ENCODE measurements at regions not wholly inside any gene's neighbourhood (a gene's known extent, or its start where the extent isn't known, plus 50 kb on each side); places are given as distances from the start of the nearest gene placed in this dataset.

DNA sequence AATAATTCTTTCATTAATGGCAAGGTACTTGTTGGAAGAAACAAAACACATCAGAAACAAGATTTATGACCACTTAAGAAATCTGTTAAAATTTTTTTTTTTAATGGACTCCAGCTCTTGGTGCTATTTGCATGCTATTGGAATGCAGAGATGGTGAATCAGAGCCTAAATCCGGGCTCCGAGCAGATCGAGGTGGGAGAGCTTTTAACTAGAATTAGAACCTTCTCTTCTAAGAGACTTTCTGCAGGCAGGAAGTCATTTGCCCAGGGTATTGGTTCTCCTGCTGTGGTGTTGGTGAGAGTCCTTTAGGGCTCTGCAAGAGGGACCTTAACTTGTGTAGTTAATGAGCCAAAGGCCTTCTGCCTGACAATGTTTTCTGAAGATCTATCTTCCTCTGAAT, 419.4 kb downstream of the SNAPC1 start:
- Histone ChIP-seq H3K4me1 (ENCODE audit: insufficient read depth, low read length) (no peaks in the 10 kb centered on the region), H3K27ac (ENCODE audit: low read length) (no peak overlapping the region), H2AFZ (ENCODE audit: low read depth, low read length) (no peak overlapping the region), H3K9me3 (ENCODE audit: insufficient read depth, low read length, severe bottlenecking) (no peaks in the 10 kb centered on the region), H3K27me3 (ENCODE audit: insufficient read depth, low read length, poor library complexity) (peaks cover 7% of the 10 kb centered on the region), H3K79me2 (ENCODE audit: insufficient read depth, low read length) (no peaks in the 10 kb centered on the region), H3K9ac (ENCODE audit: low read depth, low read length) (no peak overlapping the region), H3K4me3 (ENCODE audit: low read depth in 1 of 2, low read length in 2 of 2) (no peak overlapping the region), H4K20me1 (ENCODE audit: insufficient read depth, low read length) (no peaks in the 10 kb centered on the region), H3K36me3 (ENCODE audit: insufficient read depth, low read length) (no peaks in the 10 kb centered on the region), H3K4me2 (ENCODE audit: insufficient read depth, low read length) (no peak overlapping the region)
- DNase-seq (no peak), ATAC-seq (ENCODE audit: insufficient read depth, low read depth) (no peak)
- no peak for TF ChIP-seq EZH2 (IDR thresholded peaks at IDR 0.05; ENCODE audit: borderline replicate concordance, low read depth, low read length, severe bottlenecking)
- TF ChIP-seq, protein P1, sequence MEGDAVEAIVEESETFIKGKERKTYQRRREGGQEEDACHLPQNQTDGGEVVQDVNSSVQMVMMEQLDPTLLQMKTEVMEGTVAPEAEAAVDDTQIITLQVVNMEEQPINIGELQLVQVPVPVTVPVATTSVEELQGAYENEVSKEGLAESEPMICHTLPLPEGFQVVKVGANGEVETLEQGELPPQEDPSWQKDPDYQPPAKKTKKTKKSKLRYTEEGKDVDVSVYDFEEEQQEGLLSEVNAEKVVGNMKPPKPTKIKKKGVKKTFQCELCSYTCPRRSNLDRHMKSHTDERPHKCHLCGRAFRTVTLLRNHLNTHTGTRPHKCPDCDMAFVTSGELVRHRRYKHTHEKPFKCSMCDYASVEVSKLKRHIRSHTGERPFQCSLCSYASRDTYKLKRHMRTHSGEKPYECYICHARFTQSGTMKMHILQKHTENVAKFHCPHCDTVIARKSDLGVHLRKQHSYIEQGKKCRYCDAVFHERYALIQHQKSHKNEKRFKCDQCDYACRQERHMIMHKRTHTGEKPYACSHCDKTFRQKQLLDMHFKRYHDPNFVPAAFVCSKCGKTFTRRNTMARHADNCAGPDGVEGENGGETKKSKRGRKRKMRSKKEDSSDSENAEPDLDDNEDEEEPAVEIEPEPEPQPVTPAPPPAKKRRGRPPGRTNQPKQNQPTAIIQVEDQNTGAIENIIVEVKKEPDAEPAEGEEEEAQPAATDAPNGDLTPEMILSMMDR (IDR thresholded peaks at IDR 0.05; ENCODE audit: borderline replicate concordance, extremely low read depth, low read length, poor library complexity, severe bottlenecking): no peak

DNA sequence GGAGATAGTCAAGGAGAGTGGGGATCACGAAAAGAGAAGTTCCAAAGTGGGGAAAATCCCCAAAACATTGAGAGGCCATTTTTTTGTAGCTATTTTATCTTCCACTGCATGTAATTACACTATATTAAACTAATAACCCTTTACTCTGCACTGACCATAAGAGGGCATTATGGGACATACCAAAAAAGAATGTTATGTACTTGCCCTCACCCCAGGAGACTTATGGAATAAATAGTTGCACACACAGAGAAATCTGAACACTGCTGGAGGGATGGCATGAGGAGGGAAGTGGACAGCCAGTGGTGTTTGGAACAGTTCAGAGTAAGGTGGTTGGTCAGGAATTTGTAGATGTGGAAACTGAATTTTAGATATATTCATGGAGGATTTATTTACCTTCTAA, 422.9 kb downstream of the SNAPC1 start:
- ATAC-seq (ENCODE audit: insufficient read depth, low read depth): no peak
- H3K9me3 ChIP-seq (ENCODE audit: insufficient read depth, low read length, severe bottlenecking): no peaks in the 10 kb centered on the region
- H3K4me3 ChIP-seq (ENCODE audit: low read depth in 1 of 2, low read length in 2 of 2): no peak overlapping the region
- H3K4me2 ChIP-seq (ENCODE audit: insufficient read depth, low read length): no peak overlapping the region
- DNase-seq: no peak
- no peak overlapping the region for H3K27ac ChIP-seq (ENCODE audit: low read length)
- H3K27me3 ChIP-seq (ENCODE audit: insufficient read depth, low read length, poor library complexity): peaks cover 12% of the 10 kb centered on the region
- no peak overlapping the region for H2AFZ ChIP-seq (ENCODE audit: low read depth, low read length)
- H3K79me2 ChIP-seq (ENCODE audit: insufficient read depth, low read length): no peaks in the 10 kb centered on the region
- TF ChIP-seq, protein P1 (IDR thresholded peaks at IDR 0.05; ENCODE audit: borderline replicate concordance, extremely low read depth, low read length, poor library complexity, severe bottlenecking): no peak
- no peak for TF ChIP-seq EZH2 (IDR thresholded peaks at IDR 0.05; ENCODE audit: borderline replicate concordance, low read depth, low read length, severe bottlenecking)
- H3K36me3 ChIP-seq (ENCODE audit: insufficient read depth, low read length): no peaks in the 10 kb centered on the region
- H3K9ac ChIP-seq (ENCODE audit: low read depth, low read length): no peak overlapping the region
- no peaks in the 10 kb centered on the region for H4K20me1 ChIP-seq (ENCODE audit: insufficient read depth, low read length)
- no peaks in the 10 kb centered on the region for H3K4me1 ChIP-seq (ENCODE audit: insufficient read depth, low read length)

DNA sequence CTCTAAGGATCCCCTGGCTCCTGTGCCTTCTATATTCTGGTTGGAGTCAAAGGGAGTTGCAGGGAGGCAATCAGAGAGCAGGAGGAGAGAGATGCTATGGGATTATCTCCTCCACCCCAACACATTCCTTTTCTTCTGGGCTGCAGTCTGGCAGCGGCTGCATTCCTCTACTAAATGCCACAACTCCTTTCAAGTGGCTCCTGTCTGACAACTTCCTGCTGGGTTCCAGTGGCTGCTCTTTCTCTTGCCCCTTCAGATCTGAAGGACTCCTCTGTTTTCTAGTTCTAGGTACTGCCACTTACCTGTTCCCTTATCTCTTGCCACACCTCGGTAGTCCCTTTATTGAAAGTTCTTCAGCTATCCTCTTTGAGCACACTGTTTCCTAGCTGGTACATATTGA, 425.0 kb downstream of the SNAPC1 start:
- Histone ChIP-seq H3K79me2 (ENCODE audit: insufficient read depth, low read length) (no peaks in the 10 kb centered on the region), H3K4me3 (ENCODE audit: low read depth in 1 of 2, low read length in 2 of 2) (no peak overlapping the region), H3K4me1 (ENCODE audit: insufficient read depth, low read length) (no peaks in the 10 kb centered on the region), H2AFZ (ENCODE audit: low read depth, low read length) (no peak overlapping the region), H3K9ac (ENCODE audit: low read depth, low read length) (no peak overlapping the region), H3K27ac (ENCODE audit: low read length) (no peak overlapping the region), H3K27me3 (ENCODE audit: insufficient read depth, low read length, poor library complexity) (peaks cover 21% of the 10 kb centered on the region), H4K20me1 (ENCODE audit: insufficient read depth, low read length) (no peaks in the 10 kb centered on the region), H3K36me3 (ENCODE audit: insufficient read depth, low read length) (no peaks in the 10 kb centered on the region), H3K9me3 (ENCODE audit: insufficient read depth, low read length, severe bottlenecking) (no peaks in the 10 kb centered on the region), H3K4me2 (ENCODE audit: insufficient read depth, low read length) (no peak overlapping the region)
- ATAC-seq (ENCODE audit: insufficient read depth, low read depth) (no peak), DNase-seq (no peak)
- TF ChIP-seq, protein P1 (IDR thresholded peaks at IDR 0.05; ENCODE audit: borderline replicate concordance, extremely low read depth, low read length, poor library complexity, severe bottlenecking): no peak
- TF ChIP-seq EZH2 (IDR thresholded peaks at IDR 0.05; ENCODE audit: borderline replicate concordance, low read depth, low read length, severe bottlenecking): no peak

DNA sequence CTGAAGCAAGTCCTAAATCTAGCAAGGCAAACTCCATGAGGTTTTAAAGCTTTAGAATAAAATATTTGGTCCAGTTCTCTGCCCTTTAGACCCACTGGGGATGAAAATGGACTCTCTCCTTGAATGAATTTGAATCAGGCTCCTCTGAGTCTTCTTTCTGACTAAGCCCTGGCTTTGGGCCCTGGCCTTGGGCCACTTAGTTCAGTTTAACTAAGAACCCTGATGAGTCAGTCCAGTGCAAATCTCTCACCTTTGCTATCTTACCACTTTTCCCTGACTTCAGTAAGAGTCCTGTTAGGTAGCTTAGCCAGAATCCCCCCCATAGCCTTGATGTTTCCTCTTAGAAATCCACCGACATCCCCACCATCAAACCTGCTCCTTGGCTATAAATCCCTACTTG, 427.5 kb downstream of the SNAPC1 start:
- Histone ChIP-seq H4K20me1 (ENCODE audit: insufficient read depth, low read length) (no peaks in the 10 kb centered on the region), H3K27me3 (ENCODE audit: insufficient read depth, low read length, poor library complexity) (peaks cover 21% of the 10 kb centered on the region), H3K4me2 (ENCODE audit: insufficient read depth, low read length) (no peak overlapping the region), H2AFZ (ENCODE audit: low read depth, low read length) (no peak overlapping the region), H3K36me3 (ENCODE audit: insufficient read depth, low read length) (no peaks in the 10 kb centered on the region), H3K27ac (ENCODE audit: low read length) (no peak overlapping the region), H3K4me1 (ENCODE audit: insufficient read depth, low read length) (no peaks in the 10 kb centered on the region), H3K9me3 (ENCODE audit: insufficient read depth, low read length, severe bottlenecking) (no peaks in the 10 kb centered on the region), H3K9ac (ENCODE audit: low read depth, low read length) (no peak overlapping the region), H3K4me3 (ENCODE audit: low read depth in 1 of 2, low read length in 2 of 2) (no peak overlapping the region), H3K79me2 (ENCODE audit: insufficient read depth, low read length) (no peaks in the 10 kb centered on the region)
- ATAC-seq (ENCODE audit: insufficient read depth, low read depth): no peak
- no peak for TF ChIP-seq EZH2 (IDR thresholded peaks at IDR 0.05; ENCODE audit: borderline replicate concordance, low read depth, low read length, severe bottlenecking)
- TF ChIP-seq, protein P1 (IDR thresholded peaks at IDR 0.05; ENCODE audit: borderline replicate concordance, extremely low read depth, low read length, poor library complexity, severe bottlenecking): no peak
- DNase-seq: no peak
